Prostate gland (tissue), 2 donors: ENCODE measurements at regions not wholly inside any gene's neighbourhood (a gene's known extent, or its start where the extent isn't known, plus 50 kb on each side); places are given as distances from the start of the nearest gene placed in this dataset.

Source experiments
- DNase-seq: peaks from one replicate; pipeline ENCODE4 v3.0.0-alpha.2; 2019; ENCODE audit warnings: low spot score
- H3K27ac ChIP-seq, 2 donors: fragments of 200-600 bp; sonication (generic); 2 replicates each; pipeline ENCODE4 v1.5.1; 2017 to 2019
- H3K27me3 ChIP-seq: fragments of 200-600 bp; sonication (generic); replicated peaks from 2 replicates; pipeline ENCODE4 v1.5.1; 2019; ENCODE audit not compliant: insufficient read depth
- H3K36me3 ChIP-seq, 2 donors: fragments of 200-600 bp; sonication (generic); 1 replicate in 1 of 2; 2 replicates in 1 of 2; pipeline versions ENCODE4 v1.5.1 to v1.8.1; 2017 to 2019
- H3K4me1 ChIP-seq: fragments of 200-600 bp; sonication (generic); replicated peaks from 2 replicates; pipeline ENCODE4 v1.5.1; 2019
- H3K4me3 ChIP-seq, 2 donors: fragments of 200-600 bp; sonication (generic); 2 replicates each; pipeline ENCODE4 v1.5.1; 2017 to 2019
- H3K9me3 ChIP-seq: fragments of 200-600 bp; sonication (generic); 2 replicates; pipeline ENCODE4 v1.5.1; 2017
- CTCF ChIP-seq, 4 experiments: fragments of 200-600 bp in 2 of 4; fragments of 450-650 bp in 2 of 4; sonication (generic) in 2 of 4; IDR thresholded peaks; 1 replicate in 3 of 4; 2 replicates in 1 of 4; pipeline ENCODE4 v1.5.1; 2016 to 2019; ENCODE audit warnings: antibody characterized with exemption in 4 of 4, mild to moderate bottlenecking in 2 of 4, moderate library complexity in 2 of 4
- POLR2A ChIP-seq: fragments of 450-650 bp; IDR thresholded peaks from one replicate; pipeline ENCODE4 v1.6.1; 2016; ENCODE audit warnings: antibody characterized with exemption, mild to moderate bottlenecking
- POLR2AphosphoS5 ChIP-seq: sonication (generic); formaldehyde crosslinking; IDR thresholded peaks from one replicate; pipeline ENCODE4 v1.6.1; 2017; ENCODE audit warnings: antibody characterized with exemption
- WGBS: methylation state at CpG from one replicate; pipeline ENCODE4 v1.1.5; 2018; 5-methylcytosine and 5-hydroxymethylcytosine counted together
- intact Hi-C: fragments of 100-400 bp; cut with DNase I; formaldehyde crosslinking; loops from one replicate; pipeline ENCODE4 v1.14.2; 2022

DNA sequence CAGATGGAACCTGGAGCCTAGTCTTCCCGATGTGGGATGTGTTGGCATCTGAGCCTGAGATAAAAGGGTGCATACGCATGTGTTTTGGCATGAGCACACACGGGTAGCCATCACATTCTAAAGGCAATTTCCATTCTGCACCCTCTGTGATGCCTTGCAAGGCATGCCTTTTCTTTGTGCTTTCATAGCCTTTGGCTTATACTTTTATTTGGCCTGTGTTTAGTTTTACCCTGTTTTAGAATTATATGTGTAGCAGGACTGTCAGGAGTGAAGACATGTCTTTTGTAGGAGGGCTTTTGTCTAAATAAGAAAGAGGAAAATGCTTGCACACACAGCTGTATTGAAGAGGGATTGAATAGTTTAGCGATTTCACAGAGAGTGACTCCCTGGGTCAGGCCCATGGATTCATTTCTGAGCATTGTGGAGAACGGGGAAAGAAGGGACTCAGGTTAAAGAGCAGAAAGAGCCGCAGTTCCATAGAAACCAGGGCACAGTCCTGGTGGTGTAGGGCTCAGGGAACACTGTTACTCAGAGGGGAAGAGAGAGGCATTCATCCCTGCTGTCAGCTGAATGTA, 530.2 kb downstream of the DHX35 start:
- intact Hi-C loops, result no loop called here
- WGBS, result 78% methylated on average over 6 of the region's 6 CpGs
- TF ChIP-seq CTCF (IDR thresholded peaks at IDR 0.05) (no peak), POLR2AphosphoS5 (no peak), POLR2A (no peak)
- H3K9me3 ChIP-seq, result no peaks in the 10 kb centered on the region
- no peak for DNase-seq
- no peak overlapping the region for H3K27ac ChIP-seq
- no peaks in the 10 kb centered on the region for H3K36me3 ChIP-seq
- no peaks in the 10 kb centered on the region for H3K4me1 ChIP-seq
- H3K27me3 ChIP-seq, result no peaks in the 10 kb centered on the region
- no peak overlapping the region for H3K4me3 ChIP-seq

- Histone ChIP-seq H3K27ac (no peak overlapping the region), H3K4me1 (no peaks in the 10 kb centered on the region), H3K27me3 (no peaks in the 10 kb centered on the region), H3K9me3 (no peaks in the 10 kb centered on the region), H3K36me3 (no peaks in the 10 kb centered on the region), H3K4me3 (no peak overlapping the region)
- DNase-seq, result no peak
- no peak for TF ChIP-seq POLR2A
- TF ChIP-seq POLR2AphosphoS5, result no peak
- TF ChIP-seq CTCF (IDR thresholded peaks at IDR 0.05), result no peak
- 77% methylated on average over 1 of the region's 1 CpG for whole genome bisulfite sequencing
- intact Hi-C loops, result no loop called here
Observed at GRCh38 chr20:39491711-39492110, 529.6 kb downstream of the DHX35 start.

- H3K4me1 ChIP-seq, result no peaks in the 10 kb centered on the region
- DNase-seq, result no peak
- intact Hi-C loops, result no loop called here
Observed at GRCh38 chr20:39489986-39490560, 527.9 kb downstream of the DHX35 start.

GRCh38 chr20:39480276-39481043, 518.3 kb downstream of the DHX35 start:
- H3K4me3 ChIP-seq, result no peak overlapping the region
- WGBS, result 81% methylated on average over 2 of the region's 2 CpGs

More at GRCh38 chr20:39489986-39490560, 527.9 kb downstream of the DHX35 start:
- TF ChIP-seq POLR2A (no peak), CTCF (IDR thresholded peaks at IDR 0.05) (no peak), POLR2AphosphoS5 (no peak)
- 87% methylated on average over 2 of the region's 2 CpGs for WGBS
- H3K27ac ChIP-seq, result no peak overlapping the region
- no peak overlapping the region for H3K4me3 ChIP-seq
- no peaks in the 10 kb centered on the region for H3K27me3 ChIP-seq
- H3K36me3 ChIP-seq, result no peaks in the 10 kb centered on the region
- H3K9me3 ChIP-seq, result no peaks in the 10 kb centered on the region

More at GRCh38 chr20:39480276-39481043, 518.3 kb downstream of the DHX35 start:
- Histone ChIP-seq H3K9me3 (no peaks in the 10 kb centered on the region), H3K36me3 (no peaks in the 10 kb centered on the region), H3K27ac (no peak overlapping the region), H3K4me1 (no peaks in the 10 kb centered on the region), H3K27me3 (no peaks in the 10 kb centered on the region)
- DNase-seq, result no peak
- intact Hi-C loops, result no loop called here
- TF ChIP-seq POLR2AphosphoS5 (no peak), POLR2A (no peak), CTCF (IDR thresholded peaks at IDR 0.05) (no peak)
